Vagina (tissue), 2 donors: ENCODE measurements at regions not wholly inside any gene's neighbourhood (a gene's known extent, or its start where the extent isn't known, plus 50 kb on each side); places are given as distances from the start of the nearest gene placed in this dataset.

Experiments
- DNase-seq, 2 donors: peaks; one replicate each; pipeline ENCODE4 v3.0.0-alpha.2; 2017; ENCODE audit errors: extremely low spot score in 2 of 2
- H3K27ac ChIP-seq: fragments of 200-600 bp; sonication (generic); one replicate; pipeline ENCODE4 v1.5.1; 2019
- H3K27me3 ChIP-seq: fragments of 200-600 bp; sonication (generic); one replicate; pipeline ENCODE4 v1.5.1; 2019
- H3K36me3 ChIP-seq, 2 donors: fragments of 200-600 bp; sonication (generic); one replicate each; pipeline ENCODE4 v1.5.1; 2017 to 2019
- H3K4me1 ChIP-seq: fragments of 200-600 bp; sonication (generic); one replicate; pipeline ENCODE4 v1.5.1; 2019
- H3K4me3 ChIP-seq, 2 donors: fragments of 200-600 bp; sonication (generic); 1 replicate in 1 of 2; 2 replicates in 1 of 2; pipeline ENCODE4 v1.5.1; 2016 to 2019
- H3K9me3 ChIP-seq: fragments of 200-600 bp; sonication (generic); one replicate; pipeline ENCODE4 v1.5.1; 2019
- POLR2A ChIP-seq, 2 donors: fragments of 450-650 bp; IDR thresholded peaks; one replicate each; pipeline ENCODE4 v1.6.1; 2017; ENCODE audit warnings: antibody characterized with exemption in 2 of 2, mild to moderate bottlenecking in 2 of 2, moderate library complexity in 2 of 2
- POLR2AphosphoS5 ChIP-seq, 2 donors: sonication (generic); formaldehyde crosslinking; IDR thresholded peaks; one replicate each; pipeline ENCODE4 v1.9.0; 2017; ENCODE audit warnings: antibody characterized with exemption in 2 of 2, mild to moderate bottlenecking in 2 of 2, low read depth in 1 of 2; ENCODE audit not compliant: insufficient read depth in 1 of 2
- intact Hi-C: fragments of 100-400 bp; cut with DNase I; formaldehyde crosslinking; loops from one replicate; pipeline ENCODE4 v1.15.1; 2023
- TF ChIP-seq, protein P1 (sequence below), 3 experiments: fragments of 450-650 bp in 2 of 3; fragments of 200-600 bp in 1 of 3; sonication (generic) in 1 of 3; IDR thresholded peaks; one replicate each; pipeline ENCODE4 v1.5.1; 2017 to 2019; ENCODE audit warnings: antibody characterized with exemption in 3 of 3, mild to moderate bottlenecking in 2 of 3, moderate library complexity in 2 of 3

DNA sequence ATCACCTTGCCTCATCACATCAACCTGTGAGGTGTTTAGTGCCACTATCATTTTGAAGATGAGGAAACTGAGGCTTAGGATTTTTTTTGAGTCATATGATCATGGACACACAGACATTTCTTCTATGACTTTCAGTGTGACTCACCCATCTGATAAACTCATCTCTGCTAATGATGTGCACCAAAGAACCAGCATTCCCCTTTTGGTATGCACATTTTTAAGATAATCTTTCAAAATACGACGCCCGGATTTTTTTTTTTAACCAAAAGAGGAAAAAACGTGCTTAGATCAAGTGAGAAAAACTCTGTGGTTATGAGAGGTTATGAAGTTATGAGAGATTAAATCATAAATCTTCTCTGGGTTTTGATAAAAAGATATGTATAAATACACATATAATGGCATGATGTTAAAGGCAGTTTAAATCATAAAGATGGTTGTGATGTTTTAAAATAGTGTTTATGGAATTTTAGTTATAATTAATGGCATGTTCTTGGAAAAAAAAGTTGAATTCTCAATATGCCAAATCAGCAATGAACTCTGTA is 948.1 kb downstream of the TMTC2 start:
- Histone ChIP-seq H3K4me1 (no peaks in the 10 kb centered on the region), H3K27ac (no peak overlapping the region), H3K27me3 (no peaks in the 10 kb centered on the region), H3K36me3 (no peaks in the 10 kb centered on the region), H3K9me3 (no peaks in the 10 kb centered on the region), H3K4me3 (no peak overlapping the region)
- no peak for DNase-seq
- no peak for TF ChIP-seq POLR2A (IDR thresholded peaks at IDR 0.05)
- TF ChIP-seq POLR2AphosphoS5 (IDR thresholded peaks at IDR 0.05; ENCODE audit: insufficient read depth in 1 of 2, low read depth in 1 of 2) = no peak
- TF ChIP-seq, protein P1, sequence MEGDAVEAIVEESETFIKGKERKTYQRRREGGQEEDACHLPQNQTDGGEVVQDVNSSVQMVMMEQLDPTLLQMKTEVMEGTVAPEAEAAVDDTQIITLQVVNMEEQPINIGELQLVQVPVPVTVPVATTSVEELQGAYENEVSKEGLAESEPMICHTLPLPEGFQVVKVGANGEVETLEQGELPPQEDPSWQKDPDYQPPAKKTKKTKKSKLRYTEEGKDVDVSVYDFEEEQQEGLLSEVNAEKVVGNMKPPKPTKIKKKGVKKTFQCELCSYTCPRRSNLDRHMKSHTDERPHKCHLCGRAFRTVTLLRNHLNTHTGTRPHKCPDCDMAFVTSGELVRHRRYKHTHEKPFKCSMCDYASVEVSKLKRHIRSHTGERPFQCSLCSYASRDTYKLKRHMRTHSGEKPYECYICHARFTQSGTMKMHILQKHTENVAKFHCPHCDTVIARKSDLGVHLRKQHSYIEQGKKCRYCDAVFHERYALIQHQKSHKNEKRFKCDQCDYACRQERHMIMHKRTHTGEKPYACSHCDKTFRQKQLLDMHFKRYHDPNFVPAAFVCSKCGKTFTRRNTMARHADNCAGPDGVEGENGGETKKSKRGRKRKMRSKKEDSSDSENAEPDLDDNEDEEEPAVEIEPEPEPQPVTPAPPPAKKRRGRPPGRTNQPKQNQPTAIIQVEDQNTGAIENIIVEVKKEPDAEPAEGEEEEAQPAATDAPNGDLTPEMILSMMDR (IDR thresholded peaks at IDR 0.05) = no peak
- intact Hi-C loops = no loop called here

- H3K27me3 ChIP-seq = no peaks in the 10 kb centered on the region
- intact Hi-C loops = no loop called here
These were observed 943.8 kb downstream of the TMTC2 start for GRCh38 chr12:83630526-83630925.

DNA sequence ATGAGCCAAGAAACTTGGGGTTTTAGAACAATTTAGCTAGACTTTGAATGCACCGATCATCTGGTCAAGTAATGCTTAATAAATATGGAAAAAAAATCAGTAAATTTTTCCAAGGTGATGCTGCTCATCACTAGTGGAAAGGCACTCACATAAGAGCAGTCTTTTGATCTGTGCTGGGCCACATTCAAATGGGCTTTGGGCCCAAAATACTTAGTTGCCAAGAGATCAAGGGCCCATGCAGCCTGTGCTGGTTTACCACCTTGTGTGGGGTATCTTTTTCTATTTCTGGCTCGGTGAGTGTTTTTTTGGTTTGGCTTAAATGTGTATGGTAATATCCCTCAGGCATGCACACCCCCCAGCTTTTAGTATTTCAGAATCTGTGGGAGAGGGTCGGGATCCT is 943.2 kb downstream of the TMTC2 start:
- Histone ChIP-seq H3K36me3 (no peaks in the 10 kb centered on the region), H3K4me3 (no peak overlapping the region), H3K9me3 (no peaks in the 10 kb centered on the region), H3K27ac (no peak overlapping the region), H3K27me3 (no peaks in the 10 kb centered on the region), H3K4me1 (no peaks in the 10 kb centered on the region)
- DNase-seq = no peak
- intact Hi-C loops = no loop called here
- TF ChIP-seq POLR2A (IDR thresholded peaks at IDR 0.05) (no peak), POLR2AphosphoS5 (IDR thresholded peaks at IDR 0.05; ENCODE audit: insufficient read depth in 1 of 2, low read depth in 1 of 2) (no peak)
- TF ChIP-seq, protein P1 (IDR thresholded peaks at IDR 0.05) = no peak

More at GRCh38 chr12:83630526-83630925, 943.8 kb downstream of the TMTC2 start:
- no peak for DNase-seq
- Histone ChIP-seq H3K4me3 (no peak overlapping the region), H3K36me3 (no peaks in the 10 kb centered on the region), H3K27ac (no peak overlapping the region), H3K9me3 (no peaks in the 10 kb centered on the region), H3K4me1 (no peaks in the 10 kb centered on the region)
- no peak for TF ChIP-seq POLR2A (IDR thresholded peaks at IDR 0.05)
- TF ChIP-seq, protein P1 (IDR thresholded peaks at IDR 0.05) = no peak
- no peak for TF ChIP-seq POLR2AphosphoS5 (IDR thresholded peaks at IDR 0.05; ENCODE audit: insufficient read depth in 1 of 2, low read depth in 1 of 2)

DNA sequence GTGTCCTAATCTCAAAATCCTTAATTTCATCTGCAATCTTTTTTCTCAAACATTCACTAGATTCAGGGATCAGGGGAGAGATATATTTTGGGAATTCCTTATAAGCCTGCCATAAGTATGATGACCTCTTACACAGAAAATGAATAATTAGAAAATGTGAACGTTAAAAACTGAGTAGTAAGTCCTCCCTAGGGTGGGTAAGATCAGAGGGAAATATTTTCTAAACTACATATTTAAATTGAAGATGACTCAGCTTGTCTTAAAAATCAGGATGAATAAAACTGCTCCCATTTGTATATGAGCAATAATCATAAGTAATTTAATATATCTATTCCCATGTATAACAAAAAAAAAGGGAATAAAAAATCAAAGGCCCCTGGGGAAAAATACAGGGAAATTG is 935.5 kb downstream of the TMTC2 start:
- H3K9me3 ChIP-seq = no peaks in the 10 kb centered on the region
- no peaks in the 10 kb centered on the region for H3K36me3 ChIP-seq
- H3K27ac ChIP-seq = no peak overlapping the region
- intact Hi-C loops = no loop called here
- H3K4me3 ChIP-seq = no peak overlapping the region
- TF ChIP-seq, protein P1 (IDR thresholded peaks at IDR 0.05) = no peak
- no peak for TF ChIP-seq POLR2A (IDR thresholded peaks at IDR 0.05)
- no peak for TF ChIP-seq POLR2AphosphoS5 (IDR thresholded peaks at IDR 0.05; ENCODE audit: insufficient read depth in 1 of 2, low read depth in 1 of 2)
- no peak for DNase-seq
- H3K27me3 ChIP-seq = no peaks in the 10 kb centered on the region
- H3K4me1 ChIP-seq = no peaks in the 10 kb centered on the region

DNA sequence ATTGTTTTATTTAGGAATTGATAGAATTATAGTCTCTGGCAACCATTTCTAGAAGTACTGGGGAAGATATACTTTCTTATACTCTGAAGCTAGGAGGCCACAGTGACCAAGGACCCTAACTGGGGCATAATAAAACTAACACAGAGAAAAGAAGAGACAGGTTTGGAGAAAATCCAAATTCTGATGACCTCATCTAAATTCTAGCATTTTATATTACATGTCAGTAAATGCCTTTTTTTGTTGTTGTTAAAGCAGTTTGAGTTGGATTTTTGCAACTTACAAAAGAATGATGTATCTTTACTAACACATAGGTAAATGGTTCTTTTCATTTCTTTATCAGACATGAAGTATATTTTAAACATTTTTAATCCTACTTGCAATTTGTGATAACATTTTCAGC is 933.3 kb downstream of the TMTC2 start:
- Histone ChIP-seq H3K9me3 (no peaks in the 10 kb centered on the region), H3K27me3 (no peaks in the 10 kb centered on the region), H3K36me3 (no peaks in the 10 kb centered on the region), H3K27ac (no peak overlapping the region), H3K4me1 (no peaks in the 10 kb centered on the region), H3K4me3 (no peak overlapping the region)
- no peak for DNase-seq
- TF ChIP-seq POLR2A (IDR thresholded peaks at IDR 0.05) (no peak), POLR2AphosphoS5 (IDR thresholded peaks at IDR 0.05; ENCODE audit: insufficient read depth in 1 of 2, low read depth in 1 of 2) (no peak)
- TF ChIP-seq, protein P1 (IDR thresholded peaks at IDR 0.05) = no peak
- intact Hi-C loops = no loop called here
